VCaP (cell line): ENCODE measurements at regions not wholly inside any gene's neighbourhood (a gene's known extent, or its start where the extent isn't known, plus 50 kb on each side); places are given as distances from the start of the nearest gene placed in this dataset.

Experiments
- H3K27ac ChIP-seq: fragments of 450-650 bp; 2 replicates; pipeline ENCODE4 v1.5.1; 2017
- CTCF ChIP-seq: fragments of 450-650 bp; conservative IDR thresholded peaks from 2 replicates; pipeline ENCODE4 v1.5.1; 2017; ENCODE audit warnings: mild to moderate bottlenecking, moderate library complexity

GRCh38 chr12:4859478-4860210, 50.1 kb upstream of the KCNA1 start:
- TF ChIP-seq CTCF = no peak
- no peak overlapping the region for H3K27ac ChIP-seq
